HPDE6-E6E7 (cell line): ENCODE measurements at regions not wholly inside any gene's neighbourhood (a gene's known extent, or its start where the extent isn't known, plus 50 kb on each side); places are given as distances from the start of the nearest gene placed in this dataset.
"Not testable (repeated sequence)": the region's sequence is repeated elsewhere in the genome, so short reads cannot be mapped to it uniquely, and the experiment has no call there.

Source experiments
- DNase-seq: peaks from one replicate; pipeline ENCODE4 v3.0.0; 2011; ENCODE audit warnings: missing footprints; ENCODE audit errors: extremely low spot score

- no peak for DNase-seq
Measured at GRCh38 chr4:75287738-75288517, 226.3 kb downstream of the RCHY1 start.

GRCh38 chr4:75285837-75286236 is 228.4 kb downstream of the RCHY1 start:
- DNase-seq = no peak

GRCh38 chr4:75284831-75285230 is 229.4 kb downstream of the RCHY1 start:
- DNase-seq = no peak

GRCh38 chr4:75280461-75280860 is 233.7 kb downstream of the RCHY1 start:
- DNase-seq = not testable (repeated sequence)

GRCh38 chr4:75259306-75259705 is 254.9 kb downstream of the RCHY1 start:
- DNase-seq = no peak

GRCh38 chr4:75255261-75255660 is 258.9 kb downstream of the RCHY1 start:
- no peak for DNase-seq

- no peak for DNase-seq
Measured at GRCh38 chr4:75254745-75255144, 259.5 kb downstream of the RCHY1 start.

- not testable (repeated sequence) for DNase-seq
Measured at GRCh38 chr4:75253094-75253493, 261.1 kb downstream of the RCHY1 start.

GRCh38 chr4:75251547-75251946 is 262.7 kb downstream of the RCHY1 start:
- DNase-seq = no peak

GRCh38 chr4:75249739-75250138 is 264.5 kb downstream of the RCHY1 start:
- no peak for DNase-seq

GRCh38 chr4:75248770-75249407 is 265.3 kb downstream of the RCHY1 start:
- peak; percentile 23 for DNase-seq

GRCh38 chr4:75244325-75244724 is 269.9 kb downstream of the RCHY1 start:
- no peak for DNase-seq

- no peak for DNase-seq
Measured at GRCh38 chr4:75243570-75243969, 270.6 kb downstream of the RCHY1 start.

- no peak for DNase-seq
Measured at GRCh38 chr4:75235359-75235951, 278.7 kb downstream of the RCHY1 start.

GRCh38 chr4:75232546-75232945 is 281.7 kb downstream of the RCHY1 start:
- no peak for DNase-seq

- DNase-seq = no peak
Measured at GRCh38 chr4:75229806-75230570, 284.2 kb downstream of the RCHY1 start.

GRCh38 chr4:75213480-75213879 is 280.6 kb downstream of the PARM1 start:
- no peak for DNase-seq

GRCh38 chr4:75211422-75211821 is 278.5 kb downstream of the PARM1 start:
- DNase-seq = no peak

GRCh38 chr4:75207902-75208301 is 275.0 kb downstream of the PARM1 start:
- no peak for DNase-seq

GRCh38 chr4:75195111-75195510 is 262.2 kb downstream of the PARM1 start:
- DNase-seq = no peak

- DNase-seq = no peak
Measured at GRCh38 chr4:75194180-75194579, 261.3 kb downstream of the PARM1 start.

- DNase-seq = not testable (repeated sequence)
Measured at GRCh38 chr4:75192182-75192581, 259.3 kb downstream of the PARM1 start.
